Activated CD8-positive, alpha-beta memory T cell treated with anti-CD3 and anti-CD28 coated beads, Interleukin-2, amount 50 U/mL, for 1 hour (primary cell): ENCODE measurements at regions not wholly inside any gene's neighbourhood (a gene's known extent, or its start where the extent isn't known, plus 50 kb on each side); places are given as distances from the start of the nearest gene placed in this dataset.

Experiments used
- DNase-seq: peaks from one replicate; pipeline ENCODE4 v3.0.0-alpha.2; 2020; ENCODE audit errors: extremely low read depth

DNA sequence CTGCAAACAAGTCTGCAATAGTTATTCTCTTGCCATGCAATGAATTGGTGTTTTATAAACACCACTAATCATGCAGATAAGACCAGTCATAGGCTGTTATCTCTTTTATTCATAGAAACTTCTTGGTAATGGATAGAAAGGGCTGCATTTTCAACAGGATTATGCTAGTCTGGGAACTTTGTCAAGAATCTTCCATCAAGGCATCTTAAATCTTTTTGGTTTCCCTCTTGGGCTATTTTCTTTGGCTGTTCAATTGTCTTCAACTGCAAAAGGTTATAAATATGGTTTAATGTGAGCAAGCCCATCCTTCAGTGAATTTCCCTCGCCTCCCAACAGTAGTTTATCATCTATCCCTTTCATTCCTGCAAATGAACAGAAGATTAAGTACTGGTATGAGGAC lies 59.0 kb upstream of the MINAR1 start:
- DNase-seq, result no peak

DNA sequence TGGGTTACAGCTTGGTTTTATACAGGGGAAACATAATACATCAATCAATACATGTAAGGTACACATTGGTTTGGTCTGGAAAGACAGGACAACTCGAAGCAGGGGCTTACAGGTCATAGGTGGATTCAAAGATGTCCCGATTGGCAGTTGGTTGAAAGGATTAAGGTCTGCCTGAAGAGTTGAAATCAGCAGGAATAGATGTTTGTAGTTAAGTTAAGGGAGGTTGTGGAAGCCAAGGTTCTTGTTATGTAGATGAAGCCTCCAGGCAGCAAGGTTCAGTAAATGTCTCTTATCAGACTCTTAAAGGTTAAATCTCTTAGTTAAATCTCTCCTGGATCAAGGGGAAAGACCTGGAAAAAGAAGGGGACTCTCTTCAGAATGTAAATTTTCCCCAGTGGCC lies 58.4 kb upstream of the MINAR1 start:
- no peak for DNase-seq

DNA sequence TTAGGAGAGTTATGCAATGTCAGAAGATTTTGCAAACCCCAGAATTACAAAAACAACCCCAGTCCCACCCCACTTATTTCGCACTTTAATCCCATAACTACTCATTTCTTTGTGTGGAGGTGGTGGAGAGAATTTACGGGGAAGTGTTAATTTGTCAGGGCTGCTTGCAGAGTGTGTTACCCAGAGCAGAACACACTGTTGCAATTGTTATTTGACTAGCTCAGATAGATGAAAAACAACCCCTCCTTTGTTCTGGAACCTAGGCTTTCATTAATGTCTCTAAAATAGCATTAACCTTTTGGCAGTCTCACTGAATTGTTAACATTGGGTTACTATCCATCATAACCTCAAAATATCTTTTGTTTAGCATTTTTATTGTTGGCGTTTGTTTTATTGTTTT lies 55.8 kb upstream of the MINAR1 start:
- no peak for DNase-seq

DNA sequence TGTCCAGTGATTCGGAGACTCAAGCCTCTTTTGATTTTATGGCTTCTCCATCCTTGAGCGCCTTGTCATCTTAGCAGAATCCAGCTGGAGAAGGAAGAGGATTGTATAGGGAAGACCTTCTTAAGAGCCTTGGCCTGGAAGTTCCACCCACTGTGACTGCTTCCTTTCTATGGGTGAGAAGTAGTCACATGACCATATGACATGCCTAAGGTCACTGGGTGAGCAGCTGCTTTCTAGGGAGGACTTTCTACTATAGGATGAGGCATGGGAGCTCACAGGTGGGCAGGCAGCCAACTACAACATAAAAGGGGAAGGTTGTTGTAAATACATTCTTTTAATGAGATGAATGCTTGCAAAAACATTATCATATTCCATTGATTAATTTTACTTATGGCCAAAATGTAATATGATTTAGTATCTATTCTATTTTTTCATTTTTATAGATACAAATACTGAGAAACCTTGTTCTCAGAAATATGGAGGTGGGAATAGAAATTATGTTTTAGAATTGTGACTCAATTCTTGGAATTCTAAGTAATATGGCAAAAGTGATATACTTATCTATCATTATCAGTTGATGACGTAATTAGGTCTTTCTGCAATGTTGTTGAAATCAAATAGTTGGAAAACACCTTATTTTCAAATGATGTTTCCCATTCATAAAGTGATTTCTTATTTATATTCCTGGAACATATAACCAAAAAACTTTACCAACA lies 53.6 kb upstream of the MINAR1 start:
- DNase-seq, result no peak

DNA sequence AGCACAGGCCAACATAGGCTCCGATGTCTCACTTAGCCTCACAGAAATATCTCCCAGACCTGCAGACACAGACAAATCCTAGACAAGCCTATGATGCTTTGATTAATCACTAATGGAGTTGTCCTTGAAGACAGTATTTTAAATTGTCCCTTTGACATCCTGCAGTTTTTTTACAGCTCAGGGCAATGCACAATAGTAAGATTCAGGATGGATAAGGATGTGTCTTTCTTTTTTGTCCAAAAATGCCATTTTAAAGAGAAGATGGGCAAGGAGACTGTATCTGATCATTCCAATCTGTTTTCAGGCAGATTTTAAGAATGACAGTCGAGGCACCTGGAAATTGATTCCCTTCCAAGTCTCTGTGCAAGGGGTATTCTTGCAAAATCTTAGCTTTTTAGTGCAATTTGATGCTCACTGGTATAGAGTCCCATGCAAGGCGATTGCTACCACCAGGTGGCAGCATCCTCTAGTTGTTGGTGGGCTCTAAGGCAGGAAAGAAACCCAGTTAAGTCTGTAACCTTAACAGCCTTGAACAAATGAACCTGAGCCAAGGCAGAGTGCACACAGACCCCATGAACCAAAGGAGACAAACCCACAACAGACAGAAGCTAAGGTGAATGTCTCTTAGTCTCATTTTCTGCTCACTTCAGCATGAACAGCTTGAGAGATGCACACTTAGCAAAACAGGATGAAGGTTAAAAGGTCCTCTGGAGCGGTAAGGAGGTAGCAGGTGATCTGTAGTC lies 51.2 kb upstream of the MINAR1 start:
- peak; percentile 13 for DNase-seq

DNA sequence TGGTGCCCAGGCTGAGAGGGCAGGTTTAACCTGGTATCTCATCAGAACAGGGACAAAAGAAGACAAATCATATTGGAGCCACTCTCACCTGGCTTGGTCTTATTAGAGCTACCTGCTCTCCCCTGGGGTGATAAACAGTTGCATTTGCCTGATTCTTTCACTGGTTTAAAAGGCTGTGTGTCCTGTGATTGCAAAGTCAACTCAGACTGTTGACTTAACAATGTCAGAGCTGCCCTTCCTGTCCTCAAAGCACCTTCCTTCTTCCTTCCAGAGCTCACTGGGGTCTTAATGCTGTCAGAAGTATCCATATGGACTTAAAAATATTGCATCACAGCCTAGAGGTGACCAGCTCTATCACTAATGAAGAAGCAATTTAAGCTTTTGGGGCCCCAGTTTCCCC lies 50.5 kb upstream of the MINAR1 start:
- DNase-seq, result no peak
